ENCODE measurements at regions not wholly inside any gene's neighbourhood (a gene's known extent, or its start where the extent isn't known, plus 50 kb on each side); places are given as distances from the start of the nearest gene placed in this dataset.
A peak's percentile ranks its signal among the peaks of the same experiment; 100 is the strongest.

- H3K9me3 ChIP-seq (replicated peaks in 1 of 3): no peaks in the 10 kb centered on the region
- H3K36me3 ChIP-seq (replicated peaks in 1 of 2): no peaks in the 10 kb centered on the region
- no peak for DNase-seq
- H3K4me1 ChIP-seq (replicated peaks in 1 of 2): no peaks in the 10 kb centered on the region
- H3K27me3 ChIP-seq: no peaks in the 10 kb centered on the region
- TF ChIP-seq CTCF (IDR thresholded peaks at IDR 0.05) (no peak), POLR2A (IDR thresholded peaks at IDR 0.05) (no peak)
- 48 to 62% (median 55%) methylated on average over 3 of the region's 3 CpGs for WGBS, 4 donors
- no peak overlapping the region for H3K4me3 ChIP-seq
- H3K27ac ChIP-seq: no peak overlapping the region
- intact Hi-C loops (cut with DNase I): no loop called here
Measured at GRCh38 chr3:178450476-178450875, 85.8 kb upstream of the KCNMB2 start.

GRCh38 chr3:178451799-178452198 lies 84.4 kb upstream of the KCNMB2 start:
- intact Hi-C loops (cut with DNase I): no loop called here
- Histone ChIP-seq H3K27ac (no peak overlapping the region), H3K27me3 (no peaks in the 10 kb centered on the region), H3K9me3 (replicated peaks in 1 of 3) (no peaks in the 10 kb centered on the region), H3K4me3 (no peak overlapping the region), H3K4me1 (replicated peaks in 1 of 2) (no peaks in the 10 kb centered on the region), H3K36me3 (replicated peaks in 1 of 2) (no peaks in the 10 kb centered on the region)
- DNase-seq: no peak
- TF ChIP-seq CTCF (IDR thresholded peaks at IDR 0.05): no peak
- no peak for TF ChIP-seq POLR2A (IDR thresholded peaks at IDR 0.05)

- Histone ChIP-seq H3K4me1 (replicated peaks in 1 of 2) (no peaks in the 10 kb centered on the region), H3K36me3 (replicated peaks in 1 of 2) (no peaks in the 10 kb centered on the region), H3K9me3 (replicated peaks in 1 of 3) (no peaks in the 10 kb centered on the region), H3K27me3 (no peaks in the 10 kb centered on the region), H3K4me3 (no peak overlapping the region), H3K27ac (no peak overlapping the region)
- TF ChIP-seq CTCF (IDR thresholded peaks at IDR 0.05) (no peak), POLR2A (IDR thresholded peaks at IDR 0.05) (no peak)
- intact Hi-C loops (cut with DNase I): no loop called here
- 57 to 84% (median 62%) methylated on average over 4 of the region's 4 CpGs for WGBS, 4 donors
- DNase-seq: peak in 1 of 7 donors; percentile 5
Measured at GRCh38 chr3:178454726-178455125, 81.5 kb upstream of the KCNMB2 start.

GRCh38 chr3:178455226-178455625 lies 81.0 kb upstream of the KCNMB2 start:
- no peak for TF ChIP-seq CTCF (IDR thresholded peaks at IDR 0.05)
- TF ChIP-seq POLR2A (IDR thresholded peaks at IDR 0.05): no peak
- Histone ChIP-seq H3K9me3 (replicated peaks in 1 of 3) (no peaks in the 10 kb centered on the region), H3K4me1 (replicated peaks in 1 of 2) (no peaks in the 10 kb centered on the region), H3K4me3 (no peak overlapping the region), H3K36me3 (replicated peaks in 1 of 2) (no peaks in the 10 kb centered on the region), H3K27me3 (no peaks in the 10 kb centered on the region), H3K27ac (no peak overlapping the region)
- WGBS, 4 donors: 75 to 90% (median 81%) methylated on average over 1 of the region's 1 CpG
- intact Hi-C loops (cut with DNase I): no loop called here
- no peak for DNase-seq

All from adrenal gland (tissue), 9 donors.